ENCODE measurements at regions not wholly inside any gene's neighbourhood (a gene's known extent, or its start where the extent isn't known, plus 50 kb on each side); places are given as distances from the start of the nearest gene placed in this dataset.
"Not testable (repeated sequence)": the region's sequence is repeated elsewhere in the genome, so short reads cannot be mapped to it uniquely, and the experiment has no call there.

GRCh38 chr3:18195836-18196235 lies 229.3 kb downstream of the SATB1 start:
- DNase-seq: no peak
- H3K4me3 ChIP-seq (ENCODE audit: low read length): no peak overlapping the region
- H3K4me1 ChIP-seq (ENCODE audit: control insufficient read depth, insufficient read depth, low read length): no peaks in the 10 kb centered on the region
- no peaks in the 10 kb centered on the region for H3K36me3 ChIP-seq (ENCODE audit: control insufficient read depth, insufficient read depth, low read length)
- H3K9me3 ChIP-seq (replicated peaks; ENCODE audit: control insufficient read depth, low read depth, low read length): peaks cover 6% of the 10 kb centered on the region
- no peaks in the 10 kb centered on the region for H3K27me3 ChIP-seq (ENCODE audit: control insufficient read depth, insufficient read depth, low read length)
- H3K27ac ChIP-seq (ENCODE audit: low read length): no peak overlapping the region

- Histone ChIP-seq H3K4me1 (ENCODE audit: control insufficient read depth, insufficient read depth, low read length) (no peaks in the 10 kb centered on the region), H3K9me3 (replicated peaks; ENCODE audit: control insufficient read depth, low read depth, low read length) (peaks cover 6% of the 10 kb centered on the region), H3K27ac (ENCODE audit: low read length) (no peak overlapping the region), H3K27me3 (ENCODE audit: control insufficient read depth, insufficient read depth, low read length) (no peaks in the 10 kb centered on the region), H3K4me3 (ENCODE audit: low read length) (no peak overlapping the region), H3K36me3 (ENCODE audit: control insufficient read depth, insufficient read depth, low read length) (no peaks in the 10 kb centered on the region)
- WGBS (ENCODE audit: insufficient coverage): no CpG with 5 or more reads among the region's 4 CpGs
- DNase-seq: no peak
Observed at GRCh38 chr3:18194431-18194830, 230.7 kb downstream of the SATB1 start.

- H3K27me3 ChIP-seq (ENCODE audit: control insufficient read depth, insufficient read depth, low read length): no peaks in the 10 kb centered on the region
- H3K4me1 ChIP-seq (ENCODE audit: control insufficient read depth, insufficient read depth, low read length): no peaks in the 10 kb centered on the region
- DNase-seq: no peak
- no peak overlapping the region for H3K4me3 ChIP-seq (ENCODE audit: low read length)
- H3K36me3 ChIP-seq (ENCODE audit: control insufficient read depth, insufficient read depth, low read length): no peaks in the 10 kb centered on the region
- H3K27ac ChIP-seq (ENCODE audit: low read length): no peak overlapping the region
- H3K9me3 ChIP-seq (replicated peaks; ENCODE audit: control insufficient read depth, low read depth, low read length): no peaks in the 10 kb centered on the region
Observed at GRCh38 chr3:18190646-18191045, 234.5 kb downstream of the SATB1 start.

- H3K4me1 ChIP-seq (ENCODE audit: control insufficient read depth, insufficient read depth, low read length): no peaks in the 10 kb centered on the region
- H3K9me3 ChIP-seq (replicated peaks; ENCODE audit: control insufficient read depth, low read depth, low read length): no peaks in the 10 kb centered on the region
- peak; percentile 5 for DNase-seq
- WGBS (ENCODE audit: insufficient coverage): 92% methylated on average over 2 of the region's 9 CpGs
- H3K27me3 ChIP-seq (ENCODE audit: control insufficient read depth, insufficient read depth, low read length): no peaks in the 10 kb centered on the region
- no peak overlapping the region for H3K27ac ChIP-seq (ENCODE audit: low read length)
- no peaks in the 10 kb centered on the region for H3K36me3 ChIP-seq (ENCODE audit: control insufficient read depth, insufficient read depth, low read length)
- no peak overlapping the region for H3K4me3 ChIP-seq (ENCODE audit: low read length)
Observed at GRCh38 chr3:18189282-18190050, 235.7 kb downstream of the SATB1 start.

GRCh38 chr3:18188491-18188890 lies 236.6 kb downstream of the SATB1 start:
- WGBS (ENCODE audit: insufficient coverage): 88% methylated on average over 2 of the region's 3 CpGs
- Histone ChIP-seq H3K4me1 (ENCODE audit: control insufficient read depth, insufficient read depth, low read length) (no peaks in the 10 kb centered on the region), H3K4me3 (ENCODE audit: low read length) (no peak overlapping the region), H3K9me3 (replicated peaks; ENCODE audit: control insufficient read depth, low read depth, low read length) (no peaks in the 10 kb centered on the region), H3K27me3 (ENCODE audit: control insufficient read depth, insufficient read depth, low read length) (no peaks in the 10 kb centered on the region), H3K36me3 (ENCODE audit: control insufficient read depth, insufficient read depth, low read length) (no peaks in the 10 kb centered on the region), H3K27ac (ENCODE audit: low read length) (no peak overlapping the region)
- DNase-seq: no peak

- no peaks in the 10 kb centered on the region for H3K36me3 ChIP-seq (ENCODE audit: control insufficient read depth, insufficient read depth, low read length)
- WGBS (ENCODE audit: insufficient coverage): no CpG with 5 or more reads among the region's 1 CpG
- H3K27me3 ChIP-seq (ENCODE audit: control insufficient read depth, insufficient read depth, low read length): no peaks in the 10 kb centered on the region
- no peaks in the 10 kb centered on the region for H3K9me3 ChIP-seq (replicated peaks; ENCODE audit: control insufficient read depth, low read depth, low read length)
- DNase-seq: no peak
- H3K4me1 ChIP-seq (ENCODE audit: control insufficient read depth, insufficient read depth, low read length): no peaks in the 10 kb centered on the region
- no peak overlapping the region for H3K4me3 ChIP-seq (ENCODE audit: low read length)
- no peak overlapping the region for H3K27ac ChIP-seq (ENCODE audit: low read length)
Observed at GRCh38 chr3:18185624-18186023, 239.5 kb downstream of the SATB1 start.

GRCh38 chr3:18182923-18183322 lies 242.2 kb downstream of the SATB1 start:
- H3K36me3 ChIP-seq (ENCODE audit: control insufficient read depth, insufficient read depth, low read length); H3K27ac ChIP-seq (ENCODE audit: low read length); H3K4me3 ChIP-seq (ENCODE audit: low read length); H3K27me3 ChIP-seq (ENCODE audit: control insufficient read depth, insufficient read depth, low read length); DNase-seq; H3K9me3 ChIP-seq (replicated peaks; ENCODE audit: control insufficient read depth, low read depth, low read length); H3K4me1 ChIP-seq (ENCODE audit: control insufficient read depth, insufficient read depth, low read length): not testable (repeated sequence)
- no CpG with 5 or more reads among the region's 1 CpG for WGBS (ENCODE audit: insufficient coverage)

GRCh38 chr3:18179521-18179920 lies 245.6 kb downstream of the SATB1 start:
- H3K4me3 ChIP-seq (ENCODE audit: low read length): no peak overlapping the region
- no peak overlapping the region for H3K27ac ChIP-seq (ENCODE audit: low read length)
- no peaks in the 10 kb centered on the region for H3K27me3 ChIP-seq (ENCODE audit: control insufficient read depth, insufficient read depth, low read length)
- H3K36me3 ChIP-seq (ENCODE audit: control insufficient read depth, insufficient read depth, low read length): no peaks in the 10 kb centered on the region
- no peaks in the 10 kb centered on the region for H3K4me1 ChIP-seq (ENCODE audit: control insufficient read depth, insufficient read depth, low read length)
- DNase-seq: no peak
- no peaks in the 10 kb centered on the region for H3K9me3 ChIP-seq (replicated peaks; ENCODE audit: control insufficient read depth, low read depth, low read length)
- 72% methylated on average over 2 of the region's 3 CpGs for WGBS (ENCODE audit: insufficient coverage)

- Histone ChIP-seq H3K27me3 (ENCODE audit: control insufficient read depth, insufficient read depth, low read length) (no peaks in the 10 kb centered on the region), H3K9me3 (replicated peaks; ENCODE audit: control insufficient read depth, low read depth, low read length) (no peaks in the 10 kb centered on the region), H3K36me3 (ENCODE audit: control insufficient read depth, insufficient read depth, low read length) (no peaks in the 10 kb centered on the region), H3K4me1 (ENCODE audit: control insufficient read depth, insufficient read depth, low read length) (no peaks in the 10 kb centered on the region), H3K4me3 (ENCODE audit: low read length) (no peak overlapping the region), H3K27ac (ENCODE audit: low read length) (no peak overlapping the region)
- 86% methylated on average over 1 of the region's 4 CpGs for WGBS (ENCODE audit: insufficient coverage)
- no peak for DNase-seq
Observed at GRCh38 chr3:18177271-18177670, 247.9 kb downstream of the SATB1 start.

GRCh38 chr3:18173891-18174290 lies 251.2 kb downstream of the SATB1 start:
- H3K9me3 ChIP-seq (replicated peaks; ENCODE audit: control insufficient read depth, low read depth, low read length); DNase-seq; H3K4me3 ChIP-seq (ENCODE audit: low read length); H3K27me3 ChIP-seq (ENCODE audit: control insufficient read depth, insufficient read depth, low read length); H3K36me3 ChIP-seq (ENCODE audit: control insufficient read depth, insufficient read depth, low read length); H3K27ac ChIP-seq (ENCODE audit: low read length); H3K4me1 ChIP-seq (ENCODE audit: control insufficient read depth, insufficient read depth, low read length): not testable (repeated sequence)
- WGBS (ENCODE audit: insufficient coverage): no CpG with 5 or more reads among the region's 5 CpGs

- no CpG with 5 or more reads among the region's 1 CpG for WGBS (ENCODE audit: insufficient coverage)
- Histone ChIP-seq H3K4me3 (ENCODE audit: low read length) (no peak overlapping the region), H3K36me3 (ENCODE audit: control insufficient read depth, insufficient read depth, low read length) (no peaks in the 10 kb centered on the region), H3K9me3 (replicated peaks; ENCODE audit: control insufficient read depth, low read depth, low read length) (no peaks in the 10 kb centered on the region), H3K27me3 (ENCODE audit: control insufficient read depth, insufficient read depth, low read length) (no peaks in the 10 kb centered on the region), H3K27ac (ENCODE audit: low read length) (no peak overlapping the region), H3K4me1 (ENCODE audit: control insufficient read depth, insufficient read depth, low read length) (no peaks in the 10 kb centered on the region)
- no peak for DNase-seq
Observed at GRCh38 chr3:18159681-18160080, 265.5 kb downstream of the SATB1 start.

Data from muscle of leg (tissue), 3 donors.